NT2/D1 (cell line): ENCODE measurements at regions not wholly inside any gene's neighbourhood (a gene's known extent, or its start where the extent isn't known, plus 50 kb on each side); places are given as distances from the start of the nearest gene placed in this dataset.

Experiments used
- SUZ12 ChIP-seq: IDR thresholded peaks from 2 replicates; pipeline ENCODE4 v1.6.1; 2011; ENCODE audit not compliant: insufficient read length, insufficient read depth; ENCODE audit errors: extremely low read depth
- ZNF274 ChIP-seq: IDR thresholded peaks from 2 replicates; pipeline ENCODE4 v1.6.1; 2011; ENCODE audit warnings: mild to moderate bottlenecking, low read depth, low read length

DNA sequence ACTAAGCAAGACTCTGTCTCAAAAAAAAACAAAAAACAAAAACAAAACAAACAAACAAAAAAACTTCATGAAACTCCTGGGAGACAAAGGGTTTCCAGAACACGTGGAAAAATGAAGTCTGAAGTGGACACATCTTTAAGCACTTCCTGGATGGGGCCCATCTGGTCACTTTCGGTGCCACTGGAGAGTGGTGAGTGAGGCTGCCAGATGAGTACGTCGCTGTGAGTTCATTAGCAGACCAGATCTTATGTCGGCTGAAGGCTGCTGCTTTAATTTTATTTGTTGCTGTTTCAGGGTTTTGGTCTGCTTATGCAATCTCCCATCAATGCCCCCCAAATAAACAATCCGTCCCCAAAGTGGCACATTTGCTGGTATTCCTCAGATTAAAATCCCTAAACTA is 64.4 kb downstream of the NPTX2 start:
- no peak for TF ChIP-seq SUZ12
- no peak for TF ChIP-seq ZNF274
